Mesenchymal stem cell (in vitro differentiated cells and primary cell): ENCODE measurements at regions not wholly inside any gene's neighbourhood (a gene's known extent, or its start where the extent isn't known, plus 50 kb on each side); places are given as distances from the start of the nearest gene placed in this dataset.
A peak's percentile ranks its signal among the peaks of the same experiment; 100 is the strongest.

Experiments used
- DNase-seq: peaks from one replicate; pipeline ENCODE4 v3.0.0-alpha.2; 2013
- H2AFZ ChIP-seq: one replicate; pipeline ENCODE4 v1.6.1; 2013; ENCODE audit warnings: low read depth, mild to moderate bottlenecking, control low read depth, inconsistent platforms, low read length, moderate library complexity
- H2AK5ac ChIP-seq: 2 replicates; pipeline ENCODE4 v1.6.1; 2013; ENCODE audit warnings: low read length, moderate library complexity, mild to moderate bottlenecking, inconsistent platforms; ENCODE audit not compliant: severe bottlenecking
- H2BK120ac ChIP-seq: one replicate; pipeline ENCODE4 v1.6.1; 2013; ENCODE audit warnings: low read depth, mild to moderate bottlenecking, inconsistent platforms, low read length, moderate library complexity
- H2BK12ac ChIP-seq, 2 experiments: one replicate each; pipeline ENCODE4 v1.6.1; 2013; ENCODE audit warnings: inconsistent platforms in 2 of 2, low read length in 2 of 2, mild to moderate bottlenecking in 2 of 2, moderate library complexity in 2 of 2, control low read depth in 1 of 2
- H2BK15ac ChIP-seq: one replicate; pipeline ENCODE4 v1.6.1; 2013; ENCODE audit warnings: mild to moderate bottlenecking, low read depth, inconsistent platforms; ENCODE audit not compliant: poor library complexity, severe bottlenecking
- H2BK5ac ChIP-seq: 2 replicates; pipeline ENCODE4 v1.6.1; 2013; ENCODE audit warnings: low read depth, mild to moderate bottlenecking, low read length, control low read depth, inconsistent platforms; ENCODE audit not compliant: poor library complexity, severe bottlenecking
- H3K14ac ChIP-seq, 2 experiments: one replicate each; pipeline ENCODE4 v1.6.1; 2013; ENCODE audit warnings: inconsistent platforms in 2 of 2, low read length in 2 of 2, control low read depth in 1 of 2, mild to moderate bottlenecking in 1 of 2, moderate library complexity in 1 of 2
- H3K18ac ChIP-seq, 2 experiments: one replicate each; pipeline ENCODE4 v1.6.1; 2013; ENCODE audit warnings: inconsistent platforms in 2 of 2, low read length in 2 of 2, control low read depth in 1 of 2, low read depth in 1 of 2, mild to moderate bottlenecking in 1 of 2
- H3K23ac ChIP-seq, 2 experiments: one replicate each; pipeline ENCODE4 v1.6.1; 2013; ENCODE audit warnings: inconsistent platforms in 2 of 2, low read length in 2 of 2, mild to moderate bottlenecking in 2 of 2, moderate library complexity in 2 of 2, control low read depth in 1 of 2
- H3K27ac ChIP-seq: 2 replicates; pipeline ENCODE4 v1.5.1; 2013; ENCODE audit warnings: mild to moderate bottlenecking, moderate library complexity, low read length, control low read depth, inconsistent platforms; ENCODE audit not compliant: poor library complexity, severe bottlenecking
- H3K27me3 ChIP-seq, 2 experiments: 2 replicates each; pipeline versions ENCODE4 v1.6.1 to v1.7.0; 2013; ENCODE audit warnings: low read length in 2 of 2, mild to moderate bottlenecking in 2 of 2, moderate library complexity in 2 of 2, control low read depth in 1 of 2, inconsistent platforms in 1 of 2; ENCODE audit not compliant: control insufficient read depth in 1 of 2, insufficient read depth in 1 of 2
- H3K36me3 ChIP-seq, 2 experiments: 2 replicates each; pipeline versions ENCODE4 v1.6.1 to v1.7.0; 2013; ENCODE audit warnings: low read length in 2 of 2, control low read depth in 1 of 2, inconsistent platforms in 1 of 2, low read depth in 1 of 2, mild to moderate bottlenecking in 1 of 2; ENCODE audit not compliant: insufficient read depth in 2 of 2, control insufficient read depth in 1 of 2
- H3K4ac ChIP-seq, 2 experiments: one replicate each; pipeline ENCODE4 v1.6.1; 2013; ENCODE audit warnings: inconsistent platforms in 2 of 2, low read length in 2 of 2, mild to moderate bottlenecking in 2 of 2, moderate library complexity in 2 of 2, control low read depth in 1 of 2, low read depth in 1 of 2
- H3K4me1 ChIP-seq: 2 replicates; pipeline ENCODE4 v1.6.1; 2013; ENCODE audit warnings: low read depth, low read length, control low read depth; ENCODE audit not compliant: control insufficient read depth, insufficient read depth
- H3K4me2 ChIP-seq: 2 replicates; pipeline ENCODE4 v1.6.1; 2013; ENCODE audit warnings: low read length, mild to moderate bottlenecking, inconsistent platforms; ENCODE audit not compliant: poor library complexity, severe bottlenecking
- H3K4me3 ChIP-seq, 2 experiments: 2 replicates each; pipeline versions ENCODE4 v1.5.1 to v1.7.0; 2013; ENCODE audit warnings: low read length in 2 of 2, mild to moderate bottlenecking in 2 of 2, control low read depth in 1 of 2, low read depth in 1 of 2; ENCODE audit not compliant: insufficient read depth in 1 of 2
- H3K79me1 ChIP-seq: replicated peaks from 2 replicates; pipeline ENCODE4 v1.6.1; 2013; ENCODE audit warnings: mild to moderate bottlenecking, control low read depth, low read length, inconsistent platforms; ENCODE audit not compliant: poor library complexity, severe bottlenecking
- H3K9ac ChIP-seq: 2 replicates; pipeline ENCODE4 v1.7.0; 2013; ENCODE audit warnings: mild to moderate bottlenecking, low read length, moderate library complexity
- H3K9me3 ChIP-seq: 2 replicates; pipeline ENCODE4 v1.7.0; 2013; ENCODE audit warnings: mild to moderate bottlenecking, low read length; ENCODE audit not compliant: control insufficient read depth
- H4K8ac ChIP-seq: one replicate; pipeline ENCODE4 v1.6.1; 2013; ENCODE audit warnings: inconsistent platforms, mild to moderate bottlenecking, low read length, moderate library complexity
- H4K91ac ChIP-seq: one replicate; pipeline ENCODE4 v1.6.1; 2013; ENCODE audit warnings: mild to moderate bottlenecking, low read length, inconsistent platforms
- WGBS: methylation state at CpG from one replicate; pipeline ENCODE4 v1.1.7; 2013; ENCODE audit warnings: mixed read lengths; 5-methylcytosine and 5-hydroxymethylcytosine counted together

- peak overlapping the region; percentile 33 for H2BK15ac ChIP-seq
- peak overlapping the region; percentile 93 for H2BK120ac ChIP-seq
- H2BK5ac ChIP-seq, result peak overlapping the region; percentile 87
- H3K14ac ChIP-seq, result no peak overlapping the region
- peak overlapping the region; percentile 73 for H4K91ac ChIP-seq
- no peak overlapping the region for H2AFZ ChIP-seq
- H3K27ac ChIP-seq, result peak overlapping the region; percentile 97
- no peak overlapping the region for H3K4me3 ChIP-seq
- DNase-seq, result peak; percentile 93
- no peak overlapping the region for H3K23ac ChIP-seq
- WGBS, result 64% methylated on average over 17 of the region's 18 CpGs
- H3K9me3 ChIP-seq, result no peaks in the 10 kb centered on the region
- H3K36me3 ChIP-seq, result peaks cover 0 to 7% of the 10 kb centered on the region in 2 experiments
- peak overlapping the region; percentile 63 to 77 for H3K18ac ChIP-seq
- H2AK5ac ChIP-seq, result peak overlapping the region; percentile 99
- peaks cover 9% of the 10 kb centered on the region for H3K79me1 ChIP-seq
- H3K4me2 ChIP-seq, result peak overlapping the region; percentile 76
- no peaks in the 10 kb centered on the region for H3K27me3 ChIP-seq
- peaks cover 44% of the 10 kb centered on the region for H3K4me1 ChIP-seq
- H4K8ac ChIP-seq, result peak overlapping the region; percentile 72
- peak overlapping the region; percentile 79 to 87 for H2BK12ac ChIP-seq
- H3K4ac ChIP-seq, result peak overlapping the region; percentile 59 to 64
- H3K9ac ChIP-seq, result no peak overlapping the region
Observed at GRCh38 chr17:72392056-72393010, 271.5 kb downstream of the SOX9 start.

GRCh38 chr17:72393553-72393952, 272.7 kb downstream of the SOX9 start:
- peak overlapping the region; percentile 57 to 71 for H3K4ac ChIP-seq
- H2BK5ac ChIP-seq, result peak overlapping the region; percentile 87
- no peak overlapping the region for H3K14ac ChIP-seq
- DNase-seq, result peak; percentile 91
- peaks cover 40% of the 10 kb centered on the region for H3K4me1 ChIP-seq
- H3K36me3 ChIP-seq, result peaks cover 0 to 7% of the 10 kb centered on the region in 2 experiments
- H3K27ac ChIP-seq, result peak overlapping the region; percentile 94
- peak overlapping the region; percentile 99 for H2AK5ac ChIP-seq
- no peak overlapping the region for H3K4me3 ChIP-seq
- H3K18ac ChIP-seq, result peak overlapping the region; percentile 71 to 77
- WGBS, result no CpG with 5 or more reads among the region's 2 CpGs
- no peak overlapping the region for H3K9ac ChIP-seq
- peak overlapping the region; percentile 73 for H4K91ac ChIP-seq
- H2BK12ac ChIP-seq, result peak overlapping the region; percentile 75 to 79
- peak overlapping the region; percentile 82 for H2BK15ac ChIP-seq
- no peak overlapping the region for H3K23ac ChIP-seq
- H2AFZ ChIP-seq, result no peak overlapping the region
- peak overlapping the region; percentile 70 for H4K8ac ChIP-seq
- H3K9me3 ChIP-seq, result no peaks in the 10 kb centered on the region
- peak overlapping the region; percentile 35 for H3K4me2 ChIP-seq
- H3K27me3 ChIP-seq, result no peaks in the 10 kb centered on the region
- no peak overlapping the region for H2BK120ac ChIP-seq
- H3K79me1 ChIP-seq, result peaks cover 9% of the 10 kb centered on the region

DNA sequence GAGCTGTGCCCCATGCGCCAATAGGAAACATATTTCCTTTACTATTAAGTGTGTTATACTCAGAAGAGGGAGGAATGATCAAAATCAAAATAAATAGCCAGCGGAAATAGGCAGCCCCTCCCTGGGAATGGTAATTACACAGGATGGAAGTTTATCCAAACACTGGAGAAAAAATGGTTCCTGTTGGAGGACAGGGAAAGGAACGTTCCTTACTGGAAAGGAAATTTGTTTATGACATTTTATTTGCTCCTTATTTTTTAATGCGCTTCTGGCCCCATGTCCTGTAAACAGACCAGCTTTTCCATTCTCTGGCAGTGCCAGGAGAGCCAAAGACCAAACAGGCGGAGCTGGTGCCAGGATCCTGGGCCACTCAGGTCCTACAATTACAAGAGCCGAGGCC, 273.7 kb downstream of the SOX9 start:
- peak overlapping the region; percentile 86 for H2BK120ac ChIP-seq
- no peak overlapping the region for H3K4me3 ChIP-seq
- no peak overlapping the region for H2AFZ ChIP-seq
- no peak overlapping the region for H3K9ac ChIP-seq
- peak overlapping the region; percentile 75 for H2BK5ac ChIP-seq
- no peak overlapping the region for H3K4me2 ChIP-seq
- peaks cover 33% of the 10 kb centered on the region for H3K4me1 ChIP-seq
- peak overlapping the region in 1 of 2 experiments; percentile 19 for H3K4ac ChIP-seq
- H2BK15ac ChIP-seq, result peak overlapping the region; percentile 82
- H4K91ac ChIP-seq, result peak overlapping the region; percentile 95
- peak overlapping the region; percentile 90 to 99 for H2BK12ac ChIP-seq
- H3K23ac ChIP-seq, result no peak overlapping the region
- H3K14ac ChIP-seq, result no peak overlapping the region
- 56% methylated on average over 5 of the region's 6 CpGs for WGBS
- DNase-seq, result no peak
- H3K18ac ChIP-seq, result peak overlapping the region; percentile 74 to 82
- H3K79me1 ChIP-seq, result peaks cover 13% of the 10 kb centered on the region
- H3K27me3 ChIP-seq, result no peaks in the 10 kb centered on the region
- H3K27ac ChIP-seq, result peak overlapping the region; percentile 94
- peak overlapping the region; percentile 85 for H4K8ac ChIP-seq
- H3K36me3 ChIP-seq, result peaks cover 0 to 7% of the 10 kb centered on the region in 2 experiments
- H2AK5ac ChIP-seq, result peak overlapping the region; percentile 93
- H3K9me3 ChIP-seq, result no peaks in the 10 kb centered on the region

GRCh38 chr17:72396121-72396520, 275.3 kb downstream of the SOX9 start:
- H2AK5ac ChIP-seq, result no peak overlapping the region
- no peak overlapping the region for H4K91ac ChIP-seq
- no peak overlapping the region for H2AFZ ChIP-seq
- no peak overlapping the region for H3K4me2 ChIP-seq
- peak overlapping the region in 1 of 2 experiments; percentile 2 for H2BK12ac ChIP-seq
- H4K8ac ChIP-seq, result no peak overlapping the region
- peaks cover 19% of the 10 kb centered on the region for H3K79me1 ChIP-seq
- no peak overlapping the region for H3K27ac ChIP-seq
- no peak overlapping the region for H2BK120ac ChIP-seq
- H2BK15ac ChIP-seq, result no peak overlapping the region
- no peak overlapping the region for H3K23ac ChIP-seq
- no peak overlapping the region for H3K9ac ChIP-seq
- no peak overlapping the region for H3K18ac ChIP-seq
- no peak overlapping the region for H3K4me3 ChIP-seq
- no peak overlapping the region for H2BK5ac ChIP-seq
- peaks cover 29% of the 10 kb centered on the region for H3K4me1 ChIP-seq
- H3K9me3 ChIP-seq, result no peaks in the 10 kb centered on the region
- peak overlapping the region in 1 of 2 experiments; percentile 22 for H3K4ac ChIP-seq
- DNase-seq, result no peak
- H3K27me3 ChIP-seq, result no peaks in the 10 kb centered on the region
- H3K36me3 ChIP-seq, result peaks cover 0 to 12% of the 10 kb centered on the region in 2 experiments
- no peak overlapping the region for H3K14ac ChIP-seq
- 98% methylated on average over 2 of the region's 3 CpGs for WGBS
